NCI-H1436 treated with DMSO at 0.1 percent for 48 hours (cell line): ENCODE measurements at regions not wholly inside any gene's neighbourhood (a gene's known extent, or its start where the extent isn't known, plus 50 kb on each side); places are given as distances from the start of the nearest gene placed in this dataset.
"Not testable (repeated sequence)": the region's sequence is repeated elsewhere in the genome, so short reads cannot be mapped to it uniquely, and the experiment has no call there.

ENCODE experiments used
- DNase-seq: peaks from one replicate; lab custom pipeline; 2025; lab: John Stamatoyannopoulos, UW

- no peak for DNase-seq
Observed at GRCh38 chr14:43056106-43056505, 1449.4 kb downstream of the LRFN5 start.

- no peak for DNase-seq
Observed at GRCh38 chr14:43052897-43053296, 1446.2 kb downstream of the LRFN5 start.

- DNase-seq: no peak
Observed at GRCh38 chr14:43043850-43044249, 1437.2 kb downstream of the LRFN5 start.

- no peak for DNase-seq
Observed at GRCh38 chr14:43042408-43042807, 1435.7 kb downstream of the LRFN5 start.

GRCh38 chr14:43041976-43042375, 1435.3 kb downstream of the LRFN5 start:
- no peak for DNase-seq

GRCh38 chr14:43041207-43041606, 1434.5 kb downstream of the LRFN5 start:
- no peak for DNase-seq

- DNase-seq: no peak
Observed at GRCh38 chr14:43039881-43040280, 1433.2 kb downstream of the LRFN5 start.

GRCh38 chr14:43031598-43031997, 1424.9 kb downstream of the LRFN5 start:
- no peak for DNase-seq

GRCh38 chr14:43022094-43022800, 1415.6 kb downstream of the LRFN5 start:
- no peak for DNase-seq

- no peak for DNase-seq
Observed at GRCh38 chr14:43019826-43020225, 1413.2 kb downstream of the LRFN5 start.

- DNase-seq: no peak
Observed at GRCh38 chr14:43014338-43014737, 1407.7 kb downstream of the LRFN5 start.

- no peak for DNase-seq
Observed at GRCh38 chr14:43012817-43013216, 1406.1 kb downstream of the LRFN5 start.

GRCh38 chr14:43005807-43006206, 1399.1 kb downstream of the LRFN5 start:
- DNase-seq: no peak

GRCh38 chr14:43003845-43004244, 1397.2 kb downstream of the LRFN5 start:
- no peak for DNase-seq

GRCh38 chr14:43001731-43002130, 1395.1 kb downstream of the LRFN5 start:
- no peak for DNase-seq

- no peak for DNase-seq
Observed at GRCh38 chr14:42994051-42994736, 1387.5 kb downstream of the LRFN5 start.

- DNase-seq: no peak
Observed at GRCh38 chr14:42992930-42993329, 1386.3 kb downstream of the LRFN5 start.

GRCh38 chr14:42980419-42980818, 1373.7 kb downstream of the LRFN5 start:
- DNase-seq: no peak

GRCh38 chr14:42973171-42973570, 1366.5 kb downstream of the LRFN5 start:
- DNase-seq: not testable (repeated sequence)

- no peak for DNase-seq
Observed at GRCh38 chr14:42965512-42965911, 1358.8 kb downstream of the LRFN5 start.

GRCh38 chr14:42961509-42961908, 1354.8 kb downstream of the LRFN5 start:
- DNase-seq: no peak

- no peak for DNase-seq
Observed at GRCh38 chr14:42950363-42950762, 1343.7 kb downstream of the LRFN5 start.

GRCh38 chr14:42947991-42948390, 1341.3 kb downstream of the LRFN5 start:
- no peak for DNase-seq

- DNase-seq: no peak
Observed at GRCh38 chr14:42944284-42944683, 1337.6 kb downstream of the LRFN5 start.
